Stimulated activated CD4-positive, alpha-beta T cell treated with anti-CD3 and anti-CD28 coated beads, Interleukin-15, amount 100 ng/mL, for 24 hours (primary cell): ENCODE measurements at regions not wholly inside any gene's neighbourhood (a gene's known extent, or its start where the extent isn't known, plus 50 kb on each side); places are given as distances from the start of the nearest gene placed in this dataset.
A peak's percentile ranks its signal among the peaks of the same experiment; 100 is the strongest.
"Not testable (repeated sequence)": the region's sequence is repeated elsewhere in the genome, so short reads cannot be mapped to it uniquely, and the experiment has no call there.

Source experiments
- DNase-seq: peaks from one replicate; pipeline ENCODE4 v3.0.0-alpha.2; 2020

GRCh38 chr1:90864681-90865080 lies 147.6 kb upstream of the BARHL2 start:
- DNase-seq = no peak

- DNase-seq = no peak
Measured at GRCh38 chr1:90862782-90863181, 145.7 kb upstream of the BARHL2 start.

- DNase-seq = not testable (repeated sequence)
Measured at GRCh38 chr1:90861421-90861820, 144.3 kb upstream of the BARHL2 start.

- no peak for DNase-seq
Measured at GRCh38 chr1:90856463-90857007, 139.4 kb upstream of the BARHL2 start.

GRCh38 chr1:90854397-90854924 lies 137.4 kb upstream of the BARHL2 start:
- DNase-seq = no peak

GRCh38 chr1:90851711-90852050 lies 134.6 kb upstream of the BARHL2 start:
- no peak for DNase-seq

- DNase-seq = peak; percentile 85
Measured at GRCh38 chr1:90850898-90851710, 134.0 kb upstream of the BARHL2 start.

GRCh38 chr1:90850181-90850897 lies 133.2 kb upstream of the BARHL2 start:
- no peak for DNase-seq

GRCh38 chr1:90841473-90841872 lies 124.4 kb upstream of the BARHL2 start:
- DNase-seq = no peak

- no peak for DNase-seq
Measured at GRCh38 chr1:90840352-90840751, 123.2 kb upstream of the BARHL2 start.

GRCh38 chr1:90839323-90839722 lies 122.2 kb upstream of the BARHL2 start:
- DNase-seq = no peak

- no peak for DNase-seq
Measured at GRCh38 chr1:90838720-90839119, 121.6 kb upstream of the BARHL2 start.

- no peak for DNase-seq
Measured at GRCh38 chr1:90837420-90837819, 120.3 kb upstream of the BARHL2 start.

GRCh38 chr1:90836345-90836679 lies 119.2 kb upstream of the BARHL2 start:
- DNase-seq = no peak

GRCh38 chr1:90835661-90836344 lies 118.7 kb upstream of the BARHL2 start:
- no peak for DNase-seq

- DNase-seq = peak; percentile 28
Measured at GRCh38 chr1:90834886-90835660, 118.0 kb upstream of the BARHL2 start.

GRCh38 chr1:90834354-90834885 lies 117.3 kb upstream of the BARHL2 start:
- DNase-seq = no peak

GRCh38 chr1:90833466-90834110 lies 116.5 kb upstream of the BARHL2 start:
- no peak for DNase-seq

- DNase-seq = no peak
Measured at GRCh38 chr1:90831910-90832309, 114.8 kb upstream of the BARHL2 start.

GRCh38 chr1:90826834-90827233 lies 109.7 kb upstream of the BARHL2 start:
- no peak for DNase-seq

- DNase-seq = no peak
Measured at GRCh38 chr1:90826024-90826423, 108.9 kb upstream of the BARHL2 start.

GRCh38 chr1:90824551-90824950 lies 107.4 kb upstream of the BARHL2 start:
- DNase-seq = no peak
